HUES6 (cell line): ENCODE measurements at regions not wholly inside any gene's neighbourhood (a gene's known extent, or its start where the extent isn't known, plus 50 kb on each side); places are given as distances from the start of the nearest gene placed in this dataset.

ENCODE experiments used
- H3K27ac ChIP-seq: 2 replicates; pipeline ENCODE4 v1.7.0; 2013; ENCODE audit warnings: low read depth, mild to moderate bottlenecking, low read length, inconsistent platforms
- H3K27me3 ChIP-seq: 2 replicates; pipeline ENCODE4 v1.6.1; 2013; ENCODE audit warnings: low read length; ENCODE audit not compliant: control insufficient read depth, insufficient read depth
- H3K36me3 ChIP-seq: 2 replicates; pipeline ENCODE4 v1.6.1; 2013; ENCODE audit warnings: low read length; ENCODE audit not compliant: control insufficient read depth, insufficient read depth
- H3K4me1 ChIP-seq: 2 replicates; pipeline ENCODE4 v1.6.1; 2013; ENCODE audit warnings: low read length; ENCODE audit not compliant: control insufficient read depth, insufficient read depth
- H3K4me3 ChIP-seq: 2 replicates; pipeline ENCODE4 v1.5.1; 2013; ENCODE audit warnings: low read depth, low read length
- H3K9ac ChIP-seq: one replicate; pipeline ENCODE4 v1.6.1; 2013; ENCODE audit warnings: mild to moderate bottlenecking, low read length
- H3K9me3 ChIP-seq: 2 replicates; pipeline ENCODE4 v1.6.1; 2013; ENCODE audit warnings: low read depth, low read length; ENCODE audit not compliant: control insufficient read depth, insufficient read depth

DNA sequence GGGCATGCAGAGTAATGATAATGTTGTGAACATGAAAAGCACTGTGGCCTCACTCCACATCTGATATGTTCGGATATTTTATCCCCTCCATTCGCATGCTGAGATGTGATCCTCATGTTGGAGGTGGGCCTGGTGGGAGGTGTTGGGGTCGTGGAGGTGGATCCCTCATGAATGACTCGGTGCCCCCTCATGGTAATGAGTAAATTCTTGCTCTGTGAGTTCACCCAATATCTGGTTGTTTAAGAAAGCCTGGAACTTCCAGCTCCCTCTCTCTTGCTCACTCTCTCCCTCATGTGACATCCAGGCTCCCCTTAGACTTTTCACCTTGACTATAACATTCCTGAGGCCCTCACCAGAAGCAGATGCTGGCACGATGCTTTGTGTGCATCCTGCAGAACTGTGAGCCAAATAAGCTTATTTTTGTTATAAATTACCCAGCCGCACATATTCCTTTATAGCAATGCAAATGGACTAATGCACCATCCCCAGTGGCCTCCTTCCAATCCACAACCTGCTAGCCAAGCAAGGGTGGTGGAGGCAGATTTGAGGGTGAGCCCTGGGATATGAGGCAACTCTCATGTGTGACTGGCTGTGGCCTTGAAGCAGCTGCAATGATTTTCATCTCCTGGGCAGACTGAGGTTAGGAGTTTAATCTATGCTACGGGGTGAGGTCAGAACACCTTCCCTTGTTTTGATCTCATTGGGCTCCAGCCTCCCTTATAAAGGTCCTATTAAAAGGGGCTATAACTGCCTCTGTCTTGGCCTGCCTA is 276.5 kb downstream of the ETS1 start:
- H3K9me3 ChIP-seq, result peaks cover 9% of the 10 kb centered on the region

DNA sequence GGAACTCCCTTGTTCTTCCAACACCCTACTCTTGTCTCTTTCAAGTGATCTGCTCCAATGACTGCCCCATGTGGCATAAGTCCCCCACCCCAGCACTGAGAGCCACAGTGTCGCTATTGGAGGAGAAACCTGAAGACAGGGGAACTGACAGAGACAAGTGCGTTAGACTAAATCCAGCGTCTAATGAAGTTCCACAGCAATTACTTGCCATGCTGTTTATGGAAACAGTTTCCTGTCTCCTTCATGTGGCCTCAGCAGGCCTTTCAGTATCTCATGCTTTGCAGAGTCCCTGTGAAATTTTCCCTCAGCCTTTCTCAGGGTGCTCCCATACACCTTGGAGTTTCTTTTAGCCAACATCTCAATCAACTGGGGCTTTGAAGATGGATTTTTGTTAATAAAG is 277.4 kb downstream of the ETS1 start:
- Histone ChIP-seq H3K36me3 (no peaks in the 10 kb centered on the region), H3K27me3 (no peaks in the 10 kb centered on the region), H3K9ac (no peak overlapping the region)

More for the DNA sequence above, 276.5 kb downstream of the ETS1 start:
- H3K36me3 ChIP-seq, result no peaks in the 10 kb centered on the region
- H3K9ac ChIP-seq, result no peak overlapping the region
- H3K27me3 ChIP-seq, result no peaks in the 10 kb centered on the region
- no peaks in the 10 kb centered on the region for H3K4me1 ChIP-seq
- no peak overlapping the region for H3K27ac ChIP-seq
- no peak overlapping the region for H3K4me3 ChIP-seq

DNA sequence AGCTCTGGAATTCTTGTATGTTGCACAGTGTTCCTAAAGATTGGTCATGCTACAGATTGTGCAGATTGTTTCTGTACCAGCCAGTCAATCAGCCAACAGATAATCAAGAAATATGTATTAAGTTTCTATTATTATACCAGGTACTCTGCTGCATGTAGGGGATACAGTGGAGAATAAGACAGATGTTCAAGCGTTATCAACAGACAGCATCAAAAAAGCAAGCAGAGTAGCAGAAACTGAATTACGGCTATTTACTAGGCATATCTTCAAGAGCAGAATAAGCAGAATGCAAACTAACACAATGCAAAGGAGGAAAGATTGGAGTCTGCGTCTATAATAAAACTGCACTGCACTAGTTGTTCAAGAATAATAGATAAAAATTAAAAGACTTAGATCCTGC is 278.6 kb downstream of the ETS1 start:
- no peak overlapping the region for H3K4me3 ChIP-seq
- H3K27ac ChIP-seq, result no peak overlapping the region
- no peaks in the 10 kb centered on the region for H3K27me3 ChIP-seq
- H3K4me1 ChIP-seq, result no peaks in the 10 kb centered on the region
- H3K9ac ChIP-seq, result no peak overlapping the region
- H3K36me3 ChIP-seq, result no peaks in the 10 kb centered on the region
- H3K9me3 ChIP-seq, result no peaks in the 10 kb centered on the region

More for the DNA sequence above, 277.4 kb downstream of the ETS1 start:
- Histone ChIP-seq H3K9me3 (peaks cover 5% of the 10 kb centered on the region), H3K27ac (no peak overlapping the region), H3K4me3 (no peak overlapping the region), H3K4me1 (no peaks in the 10 kb centered on the region)

DNA sequence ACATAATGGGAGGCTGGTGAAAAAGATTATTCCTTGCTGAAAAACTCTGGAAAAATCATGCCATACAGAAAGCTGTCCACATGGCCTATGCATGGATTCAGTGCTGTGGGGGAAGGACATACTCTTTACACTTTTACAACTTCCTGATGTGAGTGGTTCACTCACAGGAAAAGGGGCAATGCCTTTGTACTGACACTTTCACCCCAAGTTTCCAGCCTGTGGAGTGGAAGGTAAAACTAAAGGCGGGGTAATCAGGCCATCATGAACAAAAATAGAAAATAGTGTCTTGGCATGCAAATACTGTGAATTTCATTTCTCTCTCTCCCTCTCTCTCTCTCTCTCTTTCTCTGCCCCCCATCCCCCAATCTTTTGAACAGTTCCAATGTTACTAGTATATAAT is 281.8 kb downstream of the ETS1 start:
- H3K9me3 ChIP-seq, result no peaks in the 10 kb centered on the region
- H3K36me3 ChIP-seq, result no peaks in the 10 kb centered on the region
- no peaks in the 10 kb centered on the region for H3K4me1 ChIP-seq
- H3K9ac ChIP-seq, result no peak overlapping the region
- no peak overlapping the region for H3K27ac ChIP-seq
- H3K27me3 ChIP-seq, result no peaks in the 10 kb centered on the region
- no peak overlapping the region for H3K4me3 ChIP-seq

DNA sequence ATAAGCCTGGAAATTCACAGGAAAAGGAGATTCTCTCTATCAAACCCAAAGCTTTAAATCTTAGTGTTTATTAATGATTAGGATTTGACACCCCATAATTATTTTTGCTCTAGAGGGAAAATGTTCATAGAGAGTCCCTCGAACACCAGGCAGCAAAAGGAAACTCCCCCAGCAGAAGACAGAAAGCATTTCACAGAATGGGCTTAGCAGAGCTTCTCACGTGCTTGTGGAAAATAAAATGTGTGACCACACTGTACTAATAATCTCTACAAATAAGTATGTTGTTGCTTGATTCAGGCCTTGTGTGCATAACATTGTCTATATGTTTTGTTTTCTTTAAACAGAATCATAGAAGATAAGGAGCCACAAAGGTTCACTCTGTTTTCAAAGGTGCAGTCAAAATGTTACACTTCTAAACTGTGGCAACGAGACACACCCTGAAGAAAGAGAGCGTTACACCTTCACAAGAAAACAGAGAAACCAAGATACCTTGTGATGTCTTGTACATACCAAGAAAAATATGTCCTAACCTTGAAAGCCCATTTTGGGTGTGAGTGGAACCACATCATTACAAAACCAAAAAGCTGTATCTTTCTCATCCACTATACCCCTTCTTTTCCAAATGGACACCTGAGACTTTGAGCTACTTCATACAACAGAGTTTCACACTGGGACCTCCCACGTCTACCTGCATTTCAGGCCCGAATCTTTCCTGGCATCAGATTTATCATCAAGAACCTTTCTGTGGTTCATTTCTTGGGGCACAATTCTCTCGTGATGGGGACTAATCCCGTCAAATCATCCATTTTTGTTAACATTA is 282.5 kb downstream of the ETS1 start:
- Histone ChIP-seq H3K27ac (no peak overlapping the region), H3K4me1 (no peaks in the 10 kb centered on the region), H3K36me3 (no peaks in the 10 kb centered on the region), H3K4me3 (no peak overlapping the region), H3K27me3 (no peaks in the 10 kb centered on the region), H3K9ac (no peak overlapping the region), H3K9me3 (no peaks in the 10 kb centered on the region)

DNA sequence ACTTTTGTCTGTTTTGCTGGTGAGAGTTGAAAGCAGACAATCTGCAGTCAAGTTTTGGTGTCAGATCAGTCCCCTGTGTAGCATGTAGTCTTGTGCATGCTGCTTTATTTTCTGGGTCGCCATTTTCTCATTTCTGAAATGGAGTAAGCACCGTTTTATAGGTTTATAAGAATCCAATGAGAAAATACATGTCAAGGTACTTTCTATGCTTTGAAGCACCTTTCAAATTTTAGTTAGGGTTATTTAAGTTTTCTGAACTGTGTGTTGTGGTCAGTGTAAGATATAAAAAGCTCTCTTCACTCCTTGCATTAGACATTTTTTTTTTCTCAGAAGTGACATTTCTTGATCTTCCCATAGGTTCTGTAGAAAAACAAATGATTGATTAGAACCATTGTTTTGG is 283.2 kb downstream of the ETS1 start:
- peaks cover 4% of the 10 kb centered on the region; the same call in 1 of the 2 replicates for H3K4me1 ChIP-seq
- H3K9ac ChIP-seq, result no peak overlapping the region
- no peaks in the 10 kb centered on the region for H3K9me3 ChIP-seq

DNA sequence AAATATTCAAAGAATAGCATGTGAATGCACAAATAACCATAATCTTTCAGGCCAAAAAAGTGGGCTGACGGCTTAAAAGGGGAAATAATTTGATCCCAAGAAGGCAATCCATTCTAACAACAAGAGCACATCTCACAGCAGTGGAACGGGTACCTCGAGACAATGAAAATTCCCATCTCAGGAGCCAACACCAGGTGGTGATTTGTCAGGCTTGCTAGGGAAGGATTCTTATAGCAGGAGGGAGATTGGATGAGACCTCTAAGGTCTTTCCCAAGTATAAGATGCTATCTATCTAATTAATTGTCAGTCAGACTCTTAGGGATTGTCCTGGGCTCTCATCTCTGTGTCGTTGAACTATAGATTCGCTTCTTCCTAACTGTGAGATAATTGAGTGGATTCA is 284.0 kb downstream of the ETS1 start:
- Histone ChIP-seq H3K4me1 (peaks cover 5% of the 10 kb centered on the region; the same call in 1 of the 2 replicates), H3K9ac (no peak overlapping the region), H3K36me3 (no peaks in the 10 kb centered on the region), H3K9me3 (no peaks in the 10 kb centered on the region), H3K27me3 (no peaks in the 10 kb centered on the region), H3K27ac (no peak overlapping the region), H3K4me3 (no peak overlapping the region)

More for the DNA sequence above, 283.2 kb downstream of the ETS1 start:
- H3K36me3 ChIP-seq, result no peaks in the 10 kb centered on the region
- H3K27ac ChIP-seq, result no peak overlapping the region
- no peaks in the 10 kb centered on the region for H3K27me3 ChIP-seq
- H3K4me3 ChIP-seq, result no peak overlapping the region

DNA sequence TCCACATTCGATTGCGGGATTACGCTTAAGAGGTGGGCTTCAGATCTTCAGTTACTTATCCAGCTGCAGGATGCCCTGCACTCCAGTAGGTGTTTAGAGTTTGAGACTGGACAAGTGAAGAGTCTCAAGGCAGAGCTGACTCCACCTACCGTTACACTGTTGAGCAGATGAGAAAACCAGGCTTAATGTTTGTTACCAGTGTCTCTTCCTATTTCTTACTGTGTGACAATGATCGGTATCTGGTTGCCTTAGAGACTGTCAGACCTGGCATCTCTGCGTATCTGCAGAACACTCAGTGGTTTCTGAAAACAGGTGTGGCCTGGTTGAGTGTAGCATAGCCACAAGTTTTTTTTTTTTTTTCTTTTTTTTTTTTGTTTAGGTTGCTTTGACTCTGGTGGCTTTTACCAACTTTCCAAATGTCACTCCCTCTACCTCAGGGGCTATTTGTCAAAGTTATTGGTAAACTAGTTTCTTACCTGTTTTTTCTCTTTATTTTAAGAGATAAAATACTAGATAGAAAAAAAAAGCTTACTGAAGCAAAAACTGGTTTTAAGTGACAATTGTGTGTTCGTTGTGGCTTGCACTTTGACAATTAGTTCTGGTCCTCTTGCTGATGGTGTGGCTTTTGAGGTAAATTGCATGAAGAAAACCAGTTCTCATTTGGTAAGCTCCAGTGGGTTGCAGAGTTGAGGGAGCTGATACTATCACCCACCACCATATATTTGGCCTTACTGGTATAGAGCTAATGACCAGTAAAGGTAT is 284.8 kb downstream of the ETS1 start:
- Histone ChIP-seq H3K27me3 (no peaks in the 10 kb centered on the region), H3K27ac (no peak overlapping the region), H3K9ac (no peak overlapping the region), H3K4me3 (no peak overlapping the region), H3K36me3 (no peaks in the 10 kb centered on the region), H3K9me3 (no peaks in the 10 kb centered on the region), H3K4me1 (peaks cover 5% of the 10 kb centered on the region; the same call in 1 of the 2 replicates)

DNA sequence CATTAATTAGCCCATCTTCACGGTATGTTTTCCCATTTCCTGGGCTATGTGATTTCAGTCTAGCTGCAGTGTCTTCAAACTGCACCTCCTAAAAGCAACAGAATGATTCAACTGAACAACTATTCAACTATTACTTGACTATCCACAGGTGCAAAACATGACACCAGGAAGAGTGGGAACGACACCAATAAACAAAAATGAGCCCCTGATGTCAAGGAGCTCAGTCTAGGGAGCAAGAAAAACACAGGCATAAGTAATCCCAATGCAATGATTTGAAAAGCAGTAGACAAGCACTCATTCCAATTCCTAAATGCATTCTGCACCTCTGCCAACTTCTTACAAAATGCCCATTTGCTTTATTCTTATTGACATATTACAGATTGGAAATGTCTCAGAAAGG is 285.6 kb downstream of the ETS1 start:
- Histone ChIP-seq H3K27me3 (no peaks in the 10 kb centered on the region), H3K9me3 (no peaks in the 10 kb centered on the region), H3K27ac (no peak overlapping the region), H3K36me3 (no peaks in the 10 kb centered on the region), H3K4me1 (peaks cover 5% of the 10 kb centered on the region; the same call in 1 of the 2 replicates), H3K9ac (no peak overlapping the region), H3K4me3 (no peak overlapping the region)

DNA sequence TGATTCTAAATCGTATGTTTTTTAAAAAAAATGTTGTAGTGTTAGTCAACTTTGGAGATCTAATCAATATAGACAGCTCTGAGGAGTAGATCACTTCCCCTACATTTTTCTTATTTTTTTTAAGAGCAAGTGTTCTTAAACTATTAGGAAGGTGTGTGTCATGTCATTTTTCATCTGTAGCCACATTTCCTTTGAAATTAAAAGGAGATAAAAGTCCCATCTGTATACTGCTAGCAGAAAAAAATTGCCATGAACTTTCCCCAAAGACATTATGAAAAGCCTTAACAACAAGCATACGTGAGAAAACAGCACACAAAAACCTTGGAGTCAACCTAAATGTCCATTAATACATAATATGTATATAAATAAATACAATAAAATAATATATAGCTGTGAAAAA is 286.6 kb downstream of the ETS1 start:
- no peak overlapping the region for H3K9ac ChIP-seq

More for the DNA sequence above, 286.6 kb downstream of the ETS1 start:
- H3K36me3 ChIP-seq, result no peaks in the 10 kb centered on the region
- H3K27ac ChIP-seq, result no peak overlapping the region
- no peaks in the 10 kb centered on the region for H3K9me3 ChIP-seq
- peaks cover 5% of the 10 kb centered on the region; the same call in 1 of the 2 replicates for H3K4me1 ChIP-seq
- no peaks in the 10 kb centered on the region for H3K27me3 ChIP-seq
- no peak overlapping the region for H3K4me3 ChIP-seq
